PC-3 (cell line): ENCODE measurements at regions not wholly inside any gene's neighbourhood (a gene's known extent, or its start where the extent isn't known, plus 50 kb on each side); places are given as distances from the start of the nearest gene placed in this dataset.

Experiments used
- CTCF ChIP-seq: fragments of 300-600 bp; sonication (generic); conservative IDR thresholded peaks from 2 replicates; pipeline ENCODE4 v1.5.1; 2017; ENCODE audit warnings: antibody characterized with exemption, low read depth, mild to moderate bottlenecking, low read length
- EZH2 ChIP-seq: fragments of 300-600 bp; sonication (generic); IDR thresholded peaks from one replicate; pipeline ENCODE4 v1.6.1; 2017; ENCODE audit warnings: antibody characterized with exemption, mild to moderate bottlenecking, low read length; ENCODE audit not compliant: unreplicated experiment
- EZH2phosphoT487 ChIP-seq: fragments of 300-600 bp; sonication (generic); IDR thresholded peaks from 2 replicates; pipeline ENCODE4 v1.6.1; 2018; ENCODE audit warnings: mild to moderate bottlenecking, antibody characterized with exemption, low read length, borderline replicate concordance

GRCh38 chr13:40172149-40172591, 494.3 kb downstream of the FOXO1 start:
- TF ChIP-seq CTCF (no peak), EZH2 (no peak), EZH2phosphoT487 (no peak)
